AG09319 (cell line): ENCODE measurements at regions not wholly inside any gene's neighbourhood (a gene's known extent, or its start where the extent isn't known, plus 50 kb on each side); places are given as distances from the start of the nearest gene placed in this dataset.

Experiments
- DNase-seq: peaks from one replicate; pipeline ENCODE4 v3.0.0-alpha.2; 2010; ENCODE audit warnings: low read depth; ENCODE audit errors: extremely low read depth
- CTCF ChIP-seq: IDR thresholded peaks from 2 replicates; pipeline ENCODE4 v1.5.1; 2011; ENCODE audit warnings: low read depth, mild to moderate bottlenecking, inconsistent platforms, low read length, moderate library complexity

- TF ChIP-seq CTCF: no peak
- no peak for DNase-seq
Measured at GRCh38 chr11:92866679-92867282, 102.7 kb upstream of the MTNR1B start.

GRCh38 chr11:92867913-92868619 is 101.4 kb upstream of the MTNR1B start:
- DNase-seq: no peak
- no peak for TF ChIP-seq CTCF

- no peak for TF ChIP-seq CTCF
- DNase-seq: no peak
Measured at GRCh38 chr11:92869716-92870115, 99.7 kb upstream of the MTNR1B start.

GRCh38 chr11:92870196-92870832 is 99.1 kb upstream of the MTNR1B start:
- no peak for TF ChIP-seq CTCF
- no peak for DNase-seq

- no peak for DNase-seq
- TF ChIP-seq CTCF: no peak
Measured at GRCh38 chr11:92873551-92873950, 95.9 kb upstream of the MTNR1B start.

- TF ChIP-seq CTCF: no peak
- DNase-seq: no peak
Measured at GRCh38 chr11:92875473-92875872, 94.0 kb upstream of the MTNR1B start.

- DNase-seq: no peak
- no peak for TF ChIP-seq CTCF
Measured at GRCh38 chr11:92879086-92879485, 90.4 kb upstream of the MTNR1B start.
